HCT116 (cell line): ENCODE measurements at regions not wholly inside any gene's neighbourhood (a gene's known extent, or its start where the extent isn't known, plus 50 kb on each side); places are given as distances from the start of the nearest gene placed in this dataset.

ENCODE experiments used
- ATAC-seq: fragments of 200-7000 bp; cut with Tn5 transposase; 2 replicates; pipeline ENCODE4 v1.9.1; 2020; ENCODE audit warnings: mild to moderate bottlenecking, moderate library complexity
- BruUV-seq: library from RNA; stranded (reverse); fragments of 400-500 nt; replicated peaks from 2 replicates; lab custom pipeline; 2021; lab: Mats Ljungman, UMichigan
- CTCF ChIA-PET: fragments of 300-600 bp; sonication (Branson Sonifier 250); formaldehyde crosslinking; loops from one replicate; lab custom pipeline; 2021; ENCODE audit warnings: antibody characterized with exemption; lab: Charles Lee
- POLR2A ChIA-PET: fragments of 300-600, 350-600 bp; sonication (Branson Sonifier 250); formaldehyde crosslinking; loops from one replicate; lab custom pipeline; 2021; ENCODE audit warnings: antibody characterized with exemption; lab: Charles Lee
- RAD21 ChIA-PET, 2 experiments: fragments of 300-600 bp; sonication (Branson Sonifier 250); formaldehyde crosslinking; loops; one replicate each; lab custom pipeline; 2023; ENCODE audit warnings: low total read pairs in 2 of 2; ENCODE audit not compliant: uncharacterized antibody in 2 of 2, unreplicated experiment in 2 of 2, low non-redundant PET in 1 of 2; lab: Charles Lee
- DNase-seq: peaks from one replicate; pipeline ENCODE4 v3.0.0-alpha.2; 2010; ENCODE audit warnings: low read depth, low spot score
- H2AFZ ChIP-seq: fragments of 200-600 bp; shearing (Covaris generic), sonication (generic); 2 replicates; pipeline ENCODE4 v1.6.1; 2017; ENCODE audit warnings: low read depth, mixed run types, mixed read lengths, antibody characterized with exemption, low read length; ENCODE audit not compliant: poor library complexity, severe bottlenecking
- H3K27ac ChIP-seq: 2 replicates; pipeline ENCODE4 v1.5.1; 2012; ENCODE audit warnings: low read depth, low read length
- H3K27me3 ChIP-seq: fragments of 200-600 bp; sonication (generic); 2 replicates; pipeline ENCODE4 v1.6.1; 2016; ENCODE audit warnings: mixed run types, low read length, mixed read lengths; ENCODE audit not compliant: insufficient read depth
- H3K36me3 ChIP-seq, 2 experiments: fragments of 200-500 bp in 1 of 2; fragments of 200-600 bp in 1 of 2; sonication (Bioruptor generic) in 1 of 2; sonication (generic) in 1 of 2; 2 replicates each; pipeline versions ENCODE4 v1.5.1 to v1.6.1; 2014 to 2016; ENCODE audit warnings: low read length in 2 of 2, inconsistent platforms in 1 of 2, mixed read lengths in 1 of 2, mixed run types in 1 of 2; ENCODE audit not compliant: insufficient read depth in 2 of 2, control insufficient read depth in 1 of 2
- H3K4me1 ChIP-seq, 2 experiments: fragments of 200-600 bp in 1 of 2; sonication (generic) in 1 of 2; 2 replicates each; pipeline versions ENCODE4 v1.5.1 to v1.6.1; 2012 to 2017; ENCODE audit warnings: low read length in 2 of 2, inconsistent platforms in 1 of 2, mild to moderate bottlenecking in 1 of 2, mixed read lengths in 1 of 2, mixed run types in 1 of 2, moderate library complexity in 1 of 2; ENCODE audit not compliant: insufficient read depth in 2 of 2, control insufficient read depth in 1 of 2
- H3K4me2 ChIP-seq: fragments of 200-600 bp; sonication (generic); 2 replicates; pipeline ENCODE4 v1.6.1; 2017; ENCODE audit warnings: mixed run types, low read length, mixed read lengths
- H3K4me3 ChIP-seq, 2 experiments: fragments of 200-600 bp in 1 of 2; sonication (generic) in 1 of 2; replicated peaks in 1 of 2; 2 replicates each; pipeline ENCODE4 v1.5.1; 2011 to 2016; ENCODE audit warnings: low read length in 2 of 2, control low read depth in 1 of 2, low read depth in 1 of 2, mild to moderate bottlenecking in 1 of 2, mixed read lengths in 1 of 2, mixed run types in 1 of 2
- H3K79me2 ChIP-seq: fragments of 200-600 bp; sonication (generic); 2 replicates; pipeline ENCODE4 v1.6.1; 2017; ENCODE audit warnings: mild to moderate bottlenecking, mixed run types, low read length, moderate library complexity, mixed read lengths; ENCODE audit not compliant: insufficient read depth
- H3K9ac ChIP-seq: fragments of 200-600 bp; sonication (generic); 2 replicates; pipeline ENCODE4 v1.6.1; 2016; ENCODE audit warnings: low read length, mixed read lengths
- H3K9me2 ChIP-seq: fragments of 200-600 bp; sonication (generic), shearing (Covaris generic); 2 replicates; pipeline ENCODE4 v1.6.1; 2017; ENCODE audit warnings: mixed run types, mild to moderate bottlenecking, moderate library complexity; ENCODE audit not compliant: insufficient read depth
- H3K9me3 ChIP-seq, 2 experiments: fragments of 200-500 bp in 1 of 2; fragments of 200-600 bp in 1 of 2; sonication (Bioruptor generic) in 1 of 2; sonication (generic) in 1 of 2; 2 replicates each; pipeline ENCODE4 v1.6.1; 2014 to 2017; ENCODE audit warnings: low read length in 2 of 2, mixed read lengths in 2 of 2, inconsistent platforms in 1 of 2, low read depth in 1 of 2, mild to moderate bottlenecking in 1 of 2, mixed run types in 1 of 2, moderate library complexity in 1 of 2; ENCODE audit not compliant: control insufficient read depth in 1 of 2, insufficient read depth in 1 of 2
- H4K20me1 ChIP-seq: fragments of 200-600 bp; sonication (generic), shearing (Covaris generic); 2 replicates; pipeline ENCODE4 v1.6.1; 2017; ENCODE audit warnings: mixed run types, mild to moderate bottlenecking, moderate library complexity; ENCODE audit not compliant: insufficient read depth
- CBX3 ChIP-seq: IDR thresholded peaks from 2 replicates; pipeline ENCODE4 v1.6.1; 2012; ENCODE audit warnings: low read depth
- EGR1 ChIP-seq: IDR thresholded peaks from 2 replicates; pipeline ENCODE4 v1.6.1; 2012; ENCODE audit warnings: low read depth
- ELF1 ChIP-seq: IDR thresholded peaks from 2 replicates; pipeline ENCODE4 v1.6.1; 2012; ENCODE audit warnings: low read depth, borderline replicate concordance
- EZH2 ChIP-seq: fragments of 200-600 bp; sonication (generic); IDR thresholded peaks from 2 replicates; pipeline ENCODE4 v1.6.1; 2017; ENCODE audit warnings: antibody characterized with exemption, mixed run types
- EZH2phosphoT487 ChIP-seq: fragments of 200-600 bp; IDR thresholded peaks from 2 replicates; pipeline ENCODE4 v1.6.1; 2018; ENCODE audit warnings: antibody characterized with exemption, borderline replicate concordance
- MAX ChIP-seq: IDR thresholded peaks from 2 replicates; pipeline ENCODE4 v1.6.1; 2012
- POLR2AphosphoS5 ChIP-seq: IDR thresholded peaks from 2 replicates; pipeline ENCODE4 v1.6.1; 2011; ENCODE audit warnings: mild to moderate bottlenecking, low read depth, low read length, moderate library complexity
- RAD21 ChIP-seq: IDR thresholded peaks from 2 replicates; pipeline ENCODE4 v1.6.1; 2012; ENCODE audit warnings: low read depth, mild to moderate bottlenecking
- REST ChIP-seq: IDR thresholded peaks from 2 replicates; pipeline ENCODE4 v1.6.1; 2012; ENCODE audit warnings: low read depth
- TCF7L2 ChIP-seq: IDR thresholded peaks from 2 replicates; pipeline ENCODE4 v1.7.0; 2011; ENCODE audit warnings: borderline replicate concordance, inconsistent platforms; ENCODE audit not compliant: insufficient read depth, insufficient read length; ENCODE audit errors: extremely low read depth
- ZBTB33 ChIP-seq: IDR thresholded peaks from 2 replicates; pipeline ENCODE4 v1.6.1; 2011; ENCODE audit warnings: mild to moderate bottlenecking, low read length, moderate library complexity; ENCODE audit not compliant: insufficient replicate concordance; ENCODE audit errors: extremely low read depth
- ZFX ChIP-seq: fragments of 450-650 bp; IDR thresholded peaks from 2 replicates; pipeline ENCODE4 v1.6.1; 2017
- ZNF274 ChIP-seq: fragments of 200-500 bp; sonication (Bioruptor generic); IDR thresholded peaks from 2 replicates; pipeline ENCODE4 v1.6.1; 2014; ENCODE audit warnings: mild to moderate bottlenecking, low read depth, low read length, inconsistent platforms
- intact Hi-C: fragments of 100-400 bp; cut with micrococcal nuclease; formaldehyde crosslinking; loops from 2 replicates; pipeline ENCODE4 v1.10.0; 2022

- Histone ChIP-seq H4K20me1 (no peaks in the 10 kb centered on the region), H3K9me3 (no peaks in the 10 kb centered on the region), H3K27me3 (no peaks in the 10 kb centered on the region), H3K4me3 (no peak overlapping the region), H3K4me2 (no peak overlapping the region), H3K36me3 (no peaks in the 10 kb centered on the region), H3K27ac (no peak overlapping the region), H3K9me2 (no peaks in the 10 kb centered on the region), H3K79me2 (no peaks in the 10 kb centered on the region), H2AFZ (no peak overlapping the region), H3K4me1 (no peaks in the 10 kb centered on the region), H3K9ac (no peak overlapping the region)
- no peak for TF ChIP-seq CBX3
- no peak for TF ChIP-seq EZH2phosphoT487
- TF ChIP-seq ZFX: no peak
- TF ChIP-seq ELF1: no peak
- TF ChIP-seq ZBTB33: no peak
- TF ChIP-seq EZH2: no peak
- no peak for TF ChIP-seq TCF7L2
- DNase-seq (no peak), ATAC-seq (no peak)
- CTCF ChIA-PET: no interaction called here
- POLR2A ChIA-PET: no interaction called here
- RAD21 ChIA-PET: no interaction called here
- intact Hi-C loops: no loop called here
- BruUV-seq: no TSS peak
Measured at GRCh38 chr6:95660544-95660943, 83.2 kb downstream of the MANEA start.

GRCh38 chr6:95670011-95670463, 92.7 kb downstream of the MANEA start:
- H3K9me3 ChIP-seq: no peaks in the 10 kb centered on the region
- no peak for ATAC-seq
- POLR2A ChIA-PET: no interaction called here
- H3K27ac ChIP-seq: no peak overlapping the region
- H3K4me1 ChIP-seq: no peaks in the 10 kb centered on the region
- CTCF ChIA-PET: no interaction called here
- H2AFZ ChIP-seq: no peak overlapping the region
- RAD21 ChIA-PET: no interaction called here
- H3K36me3 ChIP-seq: no peaks in the 10 kb centered on the region
- BruUV-seq: no TSS peak
- H4K20me1 ChIP-seq: no peaks in the 10 kb centered on the region
- no peaks in the 10 kb centered on the region for H3K9me2 ChIP-seq
- no peak overlapping the region for H3K9ac ChIP-seq
- no peaks in the 10 kb centered on the region for H3K79me2 ChIP-seq
- H3K4me3 ChIP-seq: no peak overlapping the region
- no peak for DNase-seq
- no peaks in the 10 kb centered on the region for H3K27me3 ChIP-seq
- no peak overlapping the region for H3K4me2 ChIP-seq
- intact Hi-C loops: no loop called here
- TF ChIP-seq CBX3 (no peak), POLR2AphosphoS5 (no peak), ZBTB33 (no peak), ZNF274 (no peak), RAD21 (no peak), EGR1 (no peak), REST (no peak), ELF1 (no peak), MAX (no peak)
